Endothelial cell of umbilical vein (primary cell): ENCODE measurements at regions not wholly inside any gene's neighbourhood (a gene's known extent, or its start where the extent isn't known, plus 50 kb on each side); places are given as distances from the start of the nearest gene placed in this dataset.

Experiments
- BruUV-seq: library from RNA; stranded (reverse); fragments of 400-500 nt; replicated peaks from 2 replicates; lab custom pipeline; 2021; lab: Mats Ljungman, UMichigan
- CTCF ChIA-PET: fragments of 300-600, 350-600 bp; sonication (Branson Sonifier 250); formaldehyde crosslinking; loops from one replicate; lab custom pipeline; 2021; ENCODE audit warnings: antibody characterized with exemption, inconsistent platforms; lab: Charles Lee
- POLR2A ChIA-PET: fragments of 300-600, 350-600 bp; sonication (Branson Sonifier 250); formaldehyde crosslinking; loops from one replicate; lab custom pipeline; 2021; ENCODE audit warnings: antibody characterized with exemption, inconsistent platforms; lab: Charles Lee
- DNase-seq: peaks from one replicate; pipeline ENCODE4 v3.0.0-alpha.2; 2011; ENCODE audit warnings: low read depth, low spot score
- FAIRE-seq: peaks from 2 replicates; lab custom pipeline; 2011; peaks lifted over from hg19 to GRCh38; lab: Jason Lieb, UNC
- H2AFZ ChIP-seq: 2 replicates; pipeline ENCODE4 v1.6.0; 2012; ENCODE audit warnings: low read depth, low read length, control low read depth, inconsistent platforms
- H3K27ac ChIP-seq: 2 replicates; pipeline ENCODE4 v1.5.1; 2011; ENCODE audit warnings: low read depth, mild to moderate bottlenecking, control low read depth, low read length, moderate library complexity; ENCODE audit not compliant: insufficient read depth
- H3K27me3 ChIP-seq, 2 experiments: 2 replicates each; pipeline versions ENCODE4 v1.6.0 to v1.6.1; 2011; ENCODE audit warnings: low read length in 2 of 2, mixed read lengths in 1 of 2; ENCODE audit not compliant: control insufficient read depth in 2 of 2, insufficient read depth in 2 of 2
- H3K36me3 ChIP-seq, 2 experiments: 2 replicates in 1 of 2; 3 replicates in 1 of 2; pipeline ENCODE4 v1.5.1; 2011; ENCODE audit warnings: low read length in 2 of 2, mild to moderate bottlenecking in 1 of 2, moderate library complexity in 1 of 2; ENCODE audit not compliant: control insufficient read depth in 2 of 2, insufficient read depth in 2 of 2; ENCODE audit errors: extremely low read depth in 1 of 2
- H3K4me1 ChIP-seq: 3 replicates; pipeline ENCODE4 v1.5.1; 2011; ENCODE audit warnings: mild to moderate bottlenecking, low read length; ENCODE audit not compliant: control insufficient read depth, insufficient read depth; ENCODE audit errors: extremely low read depth
- H3K4me2 ChIP-seq: 2 replicates; pipeline ENCODE4 v1.6.1; 2011; ENCODE audit warnings: low read length, control low read depth, mixed read lengths; ENCODE audit not compliant: insufficient read depth
- H3K4me3 ChIP-seq, 3 experiments: fragments of 200-600 bp in 1 of 3; sonication (generic), shearing (Covaris generic) in 1 of 3; replicated peaks in 1 of 3; 2 replicates each; pipeline ENCODE4 v1.5.1; 2011 to 2016; ENCODE audit warnings: control low read depth in 3 of 3, low read length in 3 of 3, mild to moderate bottlenecking in 2 of 3, inconsistent platforms in 1 of 3, low read depth in 1 of 3, moderate library complexity in 1 of 3; ENCODE audit not compliant: insufficient read depth in 1 of 3
- H3K79me2 ChIP-seq: 2 replicates; pipeline ENCODE4 v1.6.0; 2012; ENCODE audit warnings: low read length, inconsistent platforms; ENCODE audit not compliant: control insufficient read depth, insufficient read depth
- H3K9ac ChIP-seq: replicated peaks from 2 replicates; pipeline ENCODE3; 2011; ENCODE audit warnings: low read length, control low read depth; ENCODE audit not compliant: insufficient read depth; ENCODE audit errors: extremely low read depth
- H3K9me1 ChIP-seq: replicated peaks from 3 replicates; pipeline ENCODE4 v1.6.0; 2011; ENCODE audit warnings: mild to moderate bottlenecking, low read length; ENCODE audit not compliant: control insufficient read depth, insufficient read depth; ENCODE audit errors: extremely low read depth
- H3K9me3 ChIP-seq: replicated peaks from 2 replicates; pipeline ENCODE4 v1.5.1; 2012; ENCODE audit warnings: low read length, inconsistent platforms; ENCODE audit not compliant: control insufficient read depth, insufficient read depth
- H4K20me1 ChIP-seq: replicated peaks from 2 replicates; pipeline ENCODE3; 2011; ENCODE audit warnings: mild to moderate bottlenecking, low read length; ENCODE audit not compliant: control insufficient read depth, insufficient read depth; ENCODE audit errors: extremely low read depth
- EZH2 ChIP-seq: IDR thresholded peaks from 2 replicates; pipeline ENCODE4 v1.6.1; 2012; ENCODE audit warnings: borderline replicate concordance, low read depth, mild to moderate bottlenecking, moderate library complexity, low read length, inconsistent platforms; ENCODE audit not compliant: severe bottlenecking
- FOS ChIP-seq: IDR thresholded peaks from 2 replicates; pipeline ENCODE4 v1.6.1; 2011; ENCODE audit warnings: mild to moderate bottlenecking, low read length, moderate library complexity, borderline replicate concordance; ENCODE audit not compliant: insufficient read depth
- GATA2 ChIP-seq: IDR thresholded peaks from 2 replicates; pipeline ENCODE4 v1.7.0; 2011; ENCODE audit warnings: low read depth, mild to moderate bottlenecking, moderate library complexity, mixed read lengths, low read length; ENCODE audit not compliant: insufficient read length, insufficient read depth
- JUN ChIP-seq: IDR thresholded peaks from 2 replicates; pipeline ENCODE4 v1.6.1; 2011; ENCODE audit warnings: borderline replicate concordance, low read depth; ENCODE audit not compliant: insufficient read length, insufficient read depth
- MYC ChIP-seq: IDR thresholded peaks from one replicate; pipeline ENCODE4 v1.6.1; 2011; ENCODE audit warnings: mild to moderate bottlenecking, low read depth, low read length
- POLR2A ChIP-seq: IDR thresholded peaks from 2 replicates; pipeline ENCODE4 v1.6.1; 2012; ENCODE audit warnings: low read depth, mild to moderate bottlenecking, control low read depth, low read length
- POLR2AphosphoS5 ChIP-seq: IDR thresholded peaks from 2 replicates; pipeline ENCODE4 v1.6.1; 2012; ENCODE audit warnings: low read depth, mild to moderate bottlenecking, control low read depth, low read length, moderate library complexity; ENCODE audit not compliant: insufficient read depth
- dilution Hi-C: fragments of 300-500 bp; cut with MboI; formaldehyde crosslinking; loops from one replicate; pipeline ENCODE4 v1.15.0; 2019; ENCODE audit warnings: low sequenced_read_pairs; ENCODE audit not compliant: extremely low pct_ligation_motif_present
- intact Hi-C: fragments of 100-400 bp; cut with micrococcal nuclease; formaldehyde crosslinking; loops from one replicate; pipeline ENCODE4 v1.10.0; 2022
- TF ChIP-seq, protein P1 (sequence below), 2 donors: IDR thresholded peaks; 1 replicate in 1 of 2; 2 replicates in 1 of 2; pipeline ENCODE4 v1.5.1; 2011; ENCODE audit warnings: low read length in 2 of 2, mild to moderate bottlenecking in 2 of 2, moderate library complexity in 2 of 2, control low read depth in 1 of 2, inconsistent platforms in 1 of 2, low read depth in 1 of 2; ENCODE audit not compliant: insufficient read depth in 1 of 2; ENCODE audit errors: extremely low read depth in 1 of 2
- TF ChIP-seq, protein P2 (sequence below): IDR thresholded peaks from 2 replicates; pipeline ENCODE4 v1.6.1; 2011; ENCODE audit not compliant: insufficient read depth, insufficient read length

DNA sequence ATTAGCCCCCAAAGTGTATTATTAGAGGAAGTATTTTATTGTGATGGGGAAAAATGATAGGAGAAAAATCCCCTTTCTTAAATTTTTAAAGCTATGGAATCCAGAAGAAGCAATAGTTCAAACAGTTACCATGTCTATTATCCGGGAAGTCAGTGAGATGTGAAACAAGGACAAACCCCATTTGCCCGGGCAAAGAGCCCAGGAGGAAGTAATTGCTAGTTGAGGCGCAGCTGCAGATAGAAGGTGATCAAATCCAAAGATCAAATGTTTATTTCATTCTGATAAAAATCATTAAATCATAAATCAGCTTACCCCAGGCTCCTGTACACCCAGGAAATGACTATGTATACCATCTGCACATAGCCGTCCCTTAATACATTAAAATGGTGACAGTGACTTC is 204.0 kb upstream of the CRBN start:
- no peaks in the 10 kb centered on the region for H3K27me3 ChIP-seq
- FAIRE-seq (no peak), DNase-seq (no peak)
- dilution Hi-C loops: no loop called here
- H2AFZ ChIP-seq: no peak overlapping the region
- H3K9me1 ChIP-seq: no peaks in the 10 kb centered on the region
- no peak overlapping the region for H3K9ac ChIP-seq
- BruUV-seq: no TSS peak
- intact Hi-C loops: no loop called here
- no peaks in the 10 kb centered on the region for H3K4me1 ChIP-seq
- no peaks in the 10 kb centered on the region for H4K20me1 ChIP-seq
- ChIA-PET POLR2A (no interaction called here), CTCF (no interaction called here)
- H3K4me2 ChIP-seq: no peak overlapping the region
- no peaks in the 10 kb centered on the region for H3K36me3 ChIP-seq
- TF ChIP-seq MYC (no peak), POLR2A (no peak), JUN (no peak), EZH2 (no peak), POLR2AphosphoS5 (no peak), GATA2 (no peak), FOS (no peak)
- TF ChIP-seq, protein P1, sequence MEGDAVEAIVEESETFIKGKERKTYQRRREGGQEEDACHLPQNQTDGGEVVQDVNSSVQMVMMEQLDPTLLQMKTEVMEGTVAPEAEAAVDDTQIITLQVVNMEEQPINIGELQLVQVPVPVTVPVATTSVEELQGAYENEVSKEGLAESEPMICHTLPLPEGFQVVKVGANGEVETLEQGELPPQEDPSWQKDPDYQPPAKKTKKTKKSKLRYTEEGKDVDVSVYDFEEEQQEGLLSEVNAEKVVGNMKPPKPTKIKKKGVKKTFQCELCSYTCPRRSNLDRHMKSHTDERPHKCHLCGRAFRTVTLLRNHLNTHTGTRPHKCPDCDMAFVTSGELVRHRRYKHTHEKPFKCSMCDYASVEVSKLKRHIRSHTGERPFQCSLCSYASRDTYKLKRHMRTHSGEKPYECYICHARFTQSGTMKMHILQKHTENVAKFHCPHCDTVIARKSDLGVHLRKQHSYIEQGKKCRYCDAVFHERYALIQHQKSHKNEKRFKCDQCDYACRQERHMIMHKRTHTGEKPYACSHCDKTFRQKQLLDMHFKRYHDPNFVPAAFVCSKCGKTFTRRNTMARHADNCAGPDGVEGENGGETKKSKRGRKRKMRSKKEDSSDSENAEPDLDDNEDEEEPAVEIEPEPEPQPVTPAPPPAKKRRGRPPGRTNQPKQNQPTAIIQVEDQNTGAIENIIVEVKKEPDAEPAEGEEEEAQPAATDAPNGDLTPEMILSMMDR (IDR thresholded peaks at IDR 0.05; ENCODE audit: extremely low read depth in 1 of 2, insufficient read depth in 1 of 2, low read depth in 1 of 2, low read length in 2 of 2): no peak
- TF ChIP-seq, protein P2, sequence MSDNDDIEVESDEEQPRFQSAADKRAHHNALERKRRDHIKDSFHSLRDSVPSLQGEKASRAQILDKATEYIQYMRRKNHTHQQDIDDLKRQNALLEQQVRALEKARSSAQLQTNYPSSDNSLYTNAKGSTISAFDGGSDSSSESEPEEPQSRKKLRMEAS: no peak
- no peaks in the 10 kb centered on the region for H3K79me2 ChIP-seq
- H3K9me3 ChIP-seq: no peaks in the 10 kb centered on the region
- no peak overlapping the region for H3K4me3 ChIP-seq
- H3K27ac ChIP-seq: no peak overlapping the region
